H7 (cell line): ENCODE measurements at regions not wholly inside any gene's neighbourhood (a gene's known extent, or its start where the extent isn't known, plus 50 kb on each side); places are given as distances from the start of the nearest gene placed in this dataset.
"Not testable (repeated sequence)": the region's sequence is repeated elsewhere in the genome, so short reads cannot be mapped to it uniquely, and the experiment has no call there.

ENCODE experiments used
- DNase-seq: peaks from one replicate; pipeline ENCODE4 v3.0.0; 2012
- H3K27me3 ChIP-seq: 2 replicates; pipeline ENCODE4 v1.6.0; 2011; ENCODE audit warnings: mild to moderate bottlenecking, low read length; ENCODE audit not compliant: control insufficient read depth, insufficient read depth
- H3K36me3 ChIP-seq: replicated peaks from 2 replicates; pipeline ENCODE4 v1.5.1; 2011; ENCODE audit warnings: low read length; ENCODE audit not compliant: control insufficient read depth, insufficient read depth
- H3K4me3 ChIP-seq: 2 replicates; pipeline ENCODE4 v1.5.1; 2011; ENCODE audit warnings: low read depth, mild to moderate bottlenecking, control low read depth, low read length, moderate library complexity; ENCODE audit not compliant: insufficient read depth

DNA sequence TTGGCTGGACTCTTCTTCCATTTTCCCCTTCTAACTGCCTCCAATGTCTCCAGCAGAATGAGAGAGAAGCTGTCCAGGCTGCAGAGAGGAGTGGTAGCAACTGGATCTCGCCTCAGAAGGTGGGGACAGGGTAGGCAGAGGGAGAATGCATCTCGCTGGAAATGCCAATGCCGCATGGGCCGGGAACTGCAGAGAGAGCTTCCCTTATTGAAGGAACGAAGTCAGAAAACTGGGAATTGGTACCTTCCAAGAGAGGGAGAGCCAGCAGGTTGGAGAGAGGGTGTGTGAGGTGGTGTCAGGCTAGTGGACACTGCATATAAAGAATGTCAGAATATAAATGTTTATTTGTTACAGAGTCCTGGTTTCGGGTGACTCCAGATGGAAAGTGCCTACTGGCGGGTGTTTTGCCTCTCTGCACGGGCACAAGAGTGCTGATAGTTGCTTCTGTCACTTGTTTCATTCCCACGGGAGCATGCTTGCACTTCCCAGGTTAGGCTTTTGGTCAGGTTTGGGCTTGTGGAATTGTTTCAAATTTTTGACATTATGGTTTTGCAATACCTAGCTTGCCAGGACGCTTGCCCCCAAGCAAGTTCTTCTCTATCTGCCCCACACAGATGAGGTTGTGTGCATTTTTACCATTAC, 156.8 kb upstream of the STS start:
- Histone ChIP-seq H3K4me3 (no peak overlapping the region), H3K36me3 (no peaks in the 10 kb centered on the region), H3K27me3 (no peaks in the 10 kb centered on the region)
- DNase-seq = no peak

DNA sequence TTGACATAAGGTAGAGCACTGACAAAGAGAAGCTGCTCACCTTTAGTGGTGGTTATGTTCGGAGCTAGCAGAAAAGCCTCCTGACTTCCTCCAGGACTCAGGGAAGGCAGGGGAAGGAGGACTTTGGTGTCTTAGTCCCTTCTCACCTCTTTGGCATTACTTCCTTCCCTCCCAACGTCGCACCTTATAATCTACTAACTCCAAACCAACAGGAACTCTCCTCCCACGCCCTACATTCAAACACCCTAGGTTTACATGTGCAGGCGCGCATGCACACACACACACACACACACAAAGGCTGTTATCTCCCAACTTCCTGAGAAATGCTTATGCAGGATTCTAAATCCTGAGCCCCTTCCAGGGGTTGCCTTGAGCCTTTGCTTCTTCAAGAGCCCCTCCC, 157.7 kb upstream of the STS start:
- H3K27me3 ChIP-seq = no peaks in the 10 kb centered on the region
- H3K36me3 ChIP-seq = no peaks in the 10 kb centered on the region
- no peak for DNase-seq
- H3K4me3 ChIP-seq = no peak overlapping the region

DNA sequence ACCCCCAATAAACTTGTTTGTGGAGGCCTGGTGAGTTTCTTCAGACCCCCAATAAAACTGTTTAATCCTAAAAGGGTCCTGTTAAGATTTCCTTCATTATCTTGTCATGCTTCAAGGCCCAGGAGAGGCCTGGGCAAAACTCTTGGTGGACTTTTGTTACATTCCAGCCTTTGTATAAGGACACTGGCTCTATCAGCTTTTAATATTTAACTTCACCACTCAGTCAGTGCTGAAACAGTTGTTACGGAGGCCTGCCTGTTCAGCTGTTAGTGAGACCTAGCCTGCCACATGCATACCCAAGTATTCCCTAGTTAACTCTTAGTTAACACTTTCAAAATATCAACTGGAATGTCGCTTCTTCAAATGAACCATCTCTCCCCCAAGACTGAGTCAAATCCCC, 158.8 kb upstream of the STS start:
- not testable (repeated sequence) for H3K4me3 ChIP-seq, H3K36me3 ChIP-seq, DNase-seq, H3K27me3 ChIP-seq

DNA sequence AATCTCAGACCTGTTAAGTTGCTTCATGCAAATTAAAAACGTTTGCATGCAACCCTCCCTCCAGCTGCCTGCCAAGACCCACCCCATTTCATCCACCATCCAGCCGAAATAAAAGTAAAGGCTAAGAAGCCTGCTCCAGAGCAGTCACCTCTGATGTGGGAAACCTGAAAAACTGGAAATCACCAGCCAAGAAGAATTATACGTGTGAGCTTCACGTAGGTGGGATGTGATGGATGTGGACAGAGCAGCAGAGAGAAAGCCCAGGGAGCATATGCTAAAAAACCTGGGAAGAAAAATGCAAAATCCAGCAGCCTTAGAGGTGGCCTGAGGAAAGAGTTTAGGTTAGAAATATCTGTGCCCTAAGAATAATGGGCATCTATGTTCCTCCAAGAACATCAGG, 160.6 kb upstream of the STS start:
- Histone ChIP-seq H3K27me3 (no peaks in the 10 kb centered on the region), H3K36me3 (no peaks in the 10 kb centered on the region), H3K4me3 (no peak overlapping the region)
- no peak for DNase-seq

DNA sequence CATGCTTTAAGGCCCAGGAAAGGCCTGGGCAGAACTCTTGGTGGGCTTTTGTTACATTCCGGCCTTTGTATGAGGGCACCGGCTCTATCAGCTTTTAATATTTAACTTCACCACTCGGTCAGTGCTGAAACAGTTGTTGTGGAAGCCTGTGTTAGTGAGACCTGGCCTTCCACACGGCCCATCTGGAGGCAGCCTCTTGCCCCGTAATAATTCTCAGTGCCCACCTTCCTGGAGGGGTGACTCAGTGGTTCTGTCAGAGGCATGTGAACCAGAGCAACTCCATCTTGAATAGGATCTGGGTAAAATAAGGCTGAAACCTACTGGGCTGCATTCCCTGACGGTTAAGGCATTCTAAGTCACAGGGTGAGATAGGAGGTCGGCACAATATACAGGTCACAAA, 162.0 kb upstream of the STS start:
- no peak overlapping the region for H3K4me3 ChIP-seq
- DNase-seq = no peak
- H3K36me3 ChIP-seq = no peaks in the 10 kb centered on the region
- H3K27me3 ChIP-seq = no peaks in the 10 kb centered on the region

DNA sequence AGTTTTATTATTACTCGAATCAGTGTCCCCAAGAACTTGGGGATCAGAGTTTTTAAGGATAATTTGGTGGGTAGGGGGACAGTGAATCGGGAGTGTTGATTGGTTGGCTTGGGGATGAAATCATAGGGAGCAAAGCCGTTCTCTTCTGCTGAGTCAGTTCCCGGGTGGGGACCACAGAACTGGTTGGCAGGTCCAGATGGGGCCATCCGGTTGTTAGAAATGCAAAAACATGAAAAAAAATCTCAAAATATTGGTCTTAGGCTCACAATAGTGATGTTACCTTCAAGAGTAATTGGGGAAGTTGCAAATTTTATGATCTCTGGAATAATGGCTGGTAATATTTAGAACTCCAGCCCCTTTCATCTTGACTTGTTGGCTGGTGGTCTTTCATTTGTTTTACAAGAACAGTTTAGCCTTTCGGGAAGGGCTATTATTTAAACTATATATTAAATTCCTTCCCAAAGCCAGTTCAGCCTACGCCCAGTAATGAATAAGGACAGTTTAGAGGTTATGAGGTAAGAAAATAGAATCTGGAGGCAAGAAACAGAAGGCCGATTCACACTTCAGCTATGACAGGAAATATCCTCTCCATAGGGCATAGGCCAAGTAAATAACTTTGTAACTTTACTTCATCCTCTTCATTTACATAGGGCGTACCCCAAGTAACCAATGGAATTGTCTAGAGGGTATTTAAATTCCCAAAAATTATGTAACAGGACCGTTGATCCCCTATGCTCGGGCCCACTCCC, 164.1 kb upstream of the STS start:
- no peak overlapping the region for H3K4me3 ChIP-seq
- DNase-seq = no peak
- H3K27me3 ChIP-seq = no peaks in the 10 kb centered on the region
- H3K36me3 ChIP-seq = no peaks in the 10 kb centered on the region

DNA sequence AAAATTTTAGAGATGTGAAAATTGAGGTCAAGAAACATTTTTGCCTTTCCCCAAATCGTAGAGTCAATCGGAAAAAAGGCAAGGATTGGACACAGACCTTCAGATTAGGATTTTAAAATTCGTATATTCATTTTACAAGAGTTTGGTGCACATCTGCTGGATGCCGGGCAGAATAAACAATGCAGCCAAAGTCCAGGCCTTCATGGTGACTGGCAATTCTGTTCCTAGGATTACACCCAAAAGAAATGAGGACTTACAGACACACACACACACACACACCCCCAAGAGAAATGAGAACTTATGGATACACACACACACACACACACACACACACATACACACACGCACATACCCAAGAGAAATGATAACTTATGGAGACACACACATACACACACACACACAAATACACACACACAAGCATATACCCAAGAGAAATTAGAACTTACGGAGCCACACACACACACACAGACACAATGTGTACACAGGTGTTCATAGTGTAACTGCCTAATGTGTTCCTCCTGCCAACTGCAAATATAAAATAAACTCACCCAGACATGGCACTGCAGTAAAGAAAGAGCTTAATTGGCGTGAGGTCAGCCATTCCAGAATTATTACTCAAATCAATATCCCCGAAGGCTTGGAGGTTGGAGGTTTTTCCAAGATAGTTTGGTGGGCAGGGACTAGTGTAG, 165.7 kb upstream of the STS start:
- DNase-seq = no peak
- Histone ChIP-seq H3K4me3 (no peak overlapping the region), H3K36me3 (no peaks in the 10 kb centered on the region), H3K27me3 (no peaks in the 10 kb centered on the region)

DNA sequence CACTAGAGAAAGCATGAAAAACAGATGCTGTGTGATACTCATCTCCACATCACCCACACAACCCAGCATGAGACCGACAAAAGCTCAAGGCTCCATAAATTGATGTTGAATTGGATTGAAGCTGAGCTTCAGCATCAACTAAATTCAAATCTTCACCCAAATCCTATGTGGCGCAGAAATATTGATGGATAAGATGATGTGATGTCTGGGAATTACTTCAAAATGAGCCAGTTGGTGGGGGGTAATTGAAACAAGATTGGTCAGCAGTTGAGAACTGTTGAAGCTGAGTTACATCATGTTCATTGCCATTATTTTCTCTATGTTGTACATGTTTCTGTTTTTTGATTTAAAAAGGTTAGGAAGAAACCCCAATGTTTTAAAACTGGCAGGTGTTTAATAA, 166.5 kb upstream of the STS start:
- Histone ChIP-seq H3K27me3 (no peaks in the 10 kb centered on the region), H3K36me3 (no peaks in the 10 kb centered on the region), H3K4me3 (no peak overlapping the region)
- no peak for DNase-seq

DNA sequence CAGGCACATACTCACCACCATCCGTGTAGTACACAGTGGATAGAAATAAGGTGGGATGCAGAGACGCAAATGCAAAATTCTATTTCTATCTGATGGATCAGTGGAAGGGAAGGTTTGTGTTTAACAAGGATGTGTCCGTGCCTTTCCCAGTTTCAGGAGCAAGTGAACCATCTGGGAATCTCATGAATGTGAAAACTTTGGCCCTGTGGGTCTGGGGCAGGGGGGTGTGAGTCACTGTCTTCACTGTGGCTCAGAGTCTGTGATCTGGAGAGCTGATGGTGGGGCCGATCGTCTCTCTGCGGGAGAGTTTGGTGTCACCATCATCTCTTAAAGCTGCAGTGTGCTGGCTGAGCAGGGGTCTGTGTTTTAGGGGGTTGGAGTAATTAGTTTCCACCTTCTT, 179.3 kb upstream of the STS start:
- Histone ChIP-seq H3K4me3 (no peak overlapping the region), H3K36me3 (no peaks in the 10 kb centered on the region), H3K27me3 (no peaks in the 10 kb centered on the region)
- DNase-seq = no peak

DNA sequence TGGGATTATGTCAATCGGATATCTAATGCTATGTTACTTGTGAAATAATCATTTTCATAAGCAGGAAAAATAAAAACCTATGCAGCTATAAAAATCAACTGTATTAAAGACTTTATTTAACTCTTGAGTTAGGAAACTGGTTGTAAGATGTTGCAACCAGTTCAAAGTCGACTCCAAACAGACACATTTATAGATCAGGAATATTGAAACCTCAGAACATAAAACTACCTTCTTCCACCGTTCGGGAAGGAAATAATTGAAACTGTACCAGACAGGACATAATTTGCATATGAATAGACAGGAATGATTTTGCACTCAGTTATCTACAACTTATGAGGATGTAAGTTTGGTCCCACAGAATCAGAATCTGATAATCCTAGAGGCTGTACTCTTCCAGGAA, 181.8 kb upstream of the STS start:
- H3K4me3 ChIP-seq = no peak overlapping the region
- no peak for DNase-seq
- H3K27me3 ChIP-seq = no peaks in the 10 kb centered on the region
- no peaks in the 10 kb centered on the region for H3K36me3 ChIP-seq

DNA sequence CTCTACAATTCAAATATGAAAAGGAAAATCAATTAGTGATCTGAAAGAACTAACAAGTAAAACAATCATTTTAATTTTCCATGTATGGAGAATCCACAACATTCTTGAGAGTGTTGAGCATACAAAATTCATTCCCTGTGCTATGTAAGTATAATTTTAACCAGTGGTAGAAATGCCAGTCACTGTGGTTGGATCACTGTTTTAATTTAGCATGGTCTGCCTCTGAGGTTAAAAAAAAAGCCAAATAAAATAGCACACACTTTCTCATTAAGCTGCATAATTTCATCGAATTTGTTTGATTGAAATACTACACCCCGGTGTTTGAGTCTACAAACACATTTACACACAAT, 185.5 kb upstream of the STS start:
- Histone ChIP-seq H3K4me3 (no peak overlapping the region), H3K27me3 (no peaks in the 10 kb centered on the region), H3K36me3 (no peaks in the 10 kb centered on the region)
- DNase-seq = no peak

DNA sequence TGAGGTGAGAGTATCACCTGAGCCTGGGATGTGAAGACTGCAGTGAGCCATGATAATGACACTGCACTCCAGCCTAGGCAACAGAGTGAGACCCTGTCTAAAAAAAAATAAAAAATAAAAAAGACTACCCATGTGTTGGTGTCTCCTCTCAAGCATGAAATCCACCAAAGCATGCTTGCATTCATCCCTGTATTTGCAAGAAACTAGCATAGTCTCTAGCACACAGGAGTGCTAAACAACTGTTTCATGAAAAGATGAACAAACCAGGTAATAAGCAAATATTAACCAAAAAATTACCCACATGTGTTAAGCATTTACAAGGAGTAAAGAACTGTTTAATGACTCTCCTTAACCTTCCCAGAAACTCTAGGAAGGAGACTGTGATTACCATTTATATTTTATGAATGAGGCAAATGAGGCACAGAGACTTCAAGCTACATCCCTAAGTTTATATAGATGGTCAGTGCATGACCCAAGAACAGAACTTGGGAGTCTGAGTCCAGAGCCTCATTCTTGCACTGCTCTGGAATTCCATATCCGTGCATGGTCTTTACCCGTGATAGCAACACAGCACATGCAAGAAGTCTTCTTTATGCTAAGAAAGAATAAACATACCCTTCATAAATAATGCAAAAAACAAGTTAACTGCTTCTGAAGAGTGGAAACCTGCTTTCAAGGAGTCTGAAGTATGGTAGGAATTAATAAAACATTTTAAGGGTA, 186.1 kb upstream of the STS start:
- Histone ChIP-seq H3K27me3 (no peaks in the 10 kb centered on the region), H3K36me3 (no peaks in the 10 kb centered on the region), H3K4me3 (no peak overlapping the region)
- DNase-seq = no peak

DNA sequence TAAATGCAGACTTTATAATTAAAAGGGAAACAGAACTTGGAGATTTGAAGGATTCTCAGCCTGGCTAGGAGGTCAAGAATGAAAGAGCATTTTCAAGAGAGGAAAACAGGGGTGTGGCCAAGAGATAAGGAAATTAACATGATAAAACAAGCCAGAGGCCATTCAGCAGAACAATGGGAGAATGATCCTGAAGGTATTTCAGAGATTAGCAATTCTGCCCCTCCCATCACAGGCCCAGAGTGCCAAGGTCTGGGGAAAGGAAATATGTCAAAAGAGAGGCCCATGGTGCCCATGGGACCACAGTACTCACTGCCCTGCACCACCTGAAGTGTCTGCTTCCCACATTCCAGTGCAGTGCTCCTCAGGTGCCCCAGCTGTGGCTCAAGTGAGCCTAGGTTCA, 188.5 kb upstream of the STS start:
- no peaks in the 10 kb centered on the region for H3K36me3 ChIP-seq
- H3K4me3 ChIP-seq = no peak overlapping the region
- peak; percentile 40 for DNase-seq
- no peaks in the 10 kb centered on the region for H3K27me3 ChIP-seq

DNA sequence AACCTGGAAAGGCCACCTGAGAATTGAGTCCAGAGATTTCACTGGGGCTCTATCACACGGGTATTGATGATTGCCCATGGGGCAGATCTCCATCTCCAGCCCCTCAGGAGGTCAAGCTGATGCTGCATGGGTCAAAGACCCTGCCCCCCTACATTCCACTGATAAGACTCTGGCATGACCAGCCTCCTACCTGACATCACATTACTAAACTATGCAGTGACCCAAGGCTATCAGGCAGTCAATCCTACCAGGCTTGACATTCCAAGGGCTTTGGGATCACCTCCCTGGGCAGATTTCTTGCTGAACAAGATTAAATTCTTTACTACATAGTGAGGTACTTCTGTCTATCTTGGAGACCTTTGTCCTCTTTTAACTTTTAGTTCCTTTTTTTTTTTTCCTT, 192.7 kb upstream of the STS start:
- DNase-seq = no peak
- Histone ChIP-seq H3K4me3 (no peak overlapping the region), H3K36me3 (no peaks in the 10 kb centered on the region), H3K27me3 (no peaks in the 10 kb centered on the region)

DNA sequence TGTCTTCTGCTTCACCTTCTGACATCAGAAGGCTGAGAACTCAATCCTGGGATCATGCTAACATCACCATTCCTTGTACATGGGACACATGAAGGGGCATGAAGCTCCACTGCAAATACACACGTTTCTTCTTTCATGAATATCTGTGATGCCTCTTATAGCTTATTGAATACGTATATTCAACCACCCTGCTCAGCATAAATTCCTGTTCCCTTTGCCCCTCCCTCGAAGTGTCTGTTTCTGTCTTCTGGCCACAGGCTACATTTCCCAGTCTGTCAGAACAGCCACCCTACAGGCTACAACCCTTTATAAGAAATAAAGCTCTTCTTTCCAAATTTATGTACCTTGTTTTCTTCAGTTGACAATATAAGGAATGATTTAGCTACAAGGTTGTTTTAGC, 201.3 kb upstream of the STS start:
- H3K4me3 ChIP-seq = no peak overlapping the region
- H3K27me3 ChIP-seq = no peaks in the 10 kb centered on the region
- DNase-seq = no peak
- H3K36me3 ChIP-seq = no peaks in the 10 kb centered on the region
